Natural killer cell (primary cell): ENCODE measurements at regions not wholly inside any gene's neighbourhood (a gene's known extent, or its start where the extent isn't known, plus 50 kb on each side); places are given as distances from the start of the nearest gene placed in this dataset.

Experiments
- ATAC-seq, 3 donors: fragments of 150-1000 bp in 2 of 3; fragments of 200-7000 bp in 1 of 3; cut with Tn5 transposase; 1 replicate in 1 of 3; 2 replicates in 2 of 3; pipeline ENCODE4 v1.10.0; 2021; ENCODE audit warnings: mild to moderate bottlenecking in 2 of 3, moderate library complexity in 2 of 3
- DNase-seq, 2 donors: peaks; one replicate each; pipeline versions ENCODE4 v3.0.0 to v3.0.0-alpha.2; 2013 to 2021; ENCODE audit warnings: mixed read lengths in 1 of 2
- H3K27ac ChIP-seq: one replicate; pipeline ENCODE4 v1.5.1; 2013; ENCODE audit warnings: mild to moderate bottlenecking, low read length
- H3K27me3 ChIP-seq: one replicate; pipeline ENCODE4 v1.6.1; 2013; ENCODE audit warnings: low read length; ENCODE audit not compliant: control insufficient read depth, insufficient read depth
- H3K36me3 ChIP-seq: one replicate; pipeline ENCODE4 v1.6.1; 2013; ENCODE audit warnings: low read length; ENCODE audit not compliant: control insufficient read depth, insufficient read depth
- H3K4me1 ChIP-seq: one replicate; pipeline ENCODE4 v1.6.1; 2013; ENCODE audit warnings: low read length; ENCODE audit not compliant: control insufficient read depth, insufficient read depth
- H3K4me3 ChIP-seq: one replicate; pipeline ENCODE4 v1.5.1; 2013; ENCODE audit warnings: low read length
- H3K9me3 ChIP-seq: one replicate; pipeline ENCODE4 v1.6.1; 2013; ENCODE audit warnings: low read length; ENCODE audit not compliant: control insufficient read depth, insufficient read depth
- H3K27ac Mint-ChIP-seq, 2 donors: one replicate each; pipeline ENCODE4 v1.8.0; 2022; ENCODE audit warnings: mild to moderate bottlenecking in 2 of 2, mixed read lengths in 2 of 2, moderate library complexity in 1 of 2
- H3K27me3 Mint-ChIP-seq, 2 donors: one replicate each; pipeline ENCODE4 v1.8.0; 2022; ENCODE audit warnings: low read depth in 2 of 2, mixed read lengths in 2 of 2
- H3K36me3 Mint-ChIP-seq: one replicate; pipeline ENCODE4 v1.8.0; 2022; ENCODE audit warnings: mixed read lengths
- H3K4me1 Mint-ChIP-seq, 2 donors: one replicate each; pipeline ENCODE4 v1.8.0; 2022; ENCODE audit warnings: mixed read lengths in 2 of 2
- H3K4me3 Mint-ChIP-seq: one replicate; pipeline ENCODE4 v1.8.0; 2022; ENCODE audit warnings: mild to moderate bottlenecking, moderate library complexity, mixed read lengths
- H3K9me3 Mint-ChIP-seq, 2 donors: one replicate each; pipeline ENCODE4 v1.8.0; 2022; ENCODE audit warnings: mixed read lengths in 2 of 2
- WGBS: methylation state at CpG from one replicate; pipeline ENCODE4 v1.1.7; 2013; ENCODE audit warnings: missing lambda C conversion rate; ENCODE audit not compliant: insufficient coverage; 5-methylcytosine and 5-hydroxymethylcytosine counted together
- intact Hi-C: fragments of 100-400 bp; cut with micrococcal nuclease; formaldehyde crosslinking; loops from one replicate; pipeline ENCODE4 v1.14.2; 2022
- TF ChIP-seq, protein P1 (sequence below): fragments of 200-600 bp; IDR thresholded peaks from one replicate; pipeline ENCODE4 v1.8.0; 2022; ENCODE audit warnings: antibody characterized with exemption

DNA sequence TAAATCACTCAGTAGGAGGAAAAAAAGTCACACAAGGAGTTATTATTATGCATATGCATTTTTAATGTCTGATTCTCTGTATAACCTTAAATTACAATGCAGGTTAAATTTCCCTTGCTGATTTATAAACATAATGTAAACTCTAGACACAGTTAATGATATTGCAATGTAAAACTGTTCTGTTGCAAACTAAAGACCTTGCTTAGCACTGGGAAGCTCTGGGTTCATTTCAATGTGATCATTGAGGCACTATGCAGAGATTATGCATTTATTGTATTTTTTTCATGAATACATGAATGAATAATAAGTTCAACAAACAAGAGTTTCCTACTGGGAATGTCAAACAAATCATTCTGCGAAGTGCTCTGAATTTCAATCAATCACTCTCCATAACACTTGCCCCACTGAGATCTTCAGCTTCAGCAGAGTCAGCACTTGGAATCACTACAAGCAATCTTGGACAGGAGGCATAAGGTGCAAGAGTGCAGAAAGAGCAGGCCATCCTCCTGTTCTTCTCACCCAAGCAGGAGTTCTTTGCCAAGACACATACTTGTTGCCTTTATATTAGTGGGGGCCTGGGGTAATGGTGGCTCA, 232.1 kb downstream of the CSNK1G3 start:
- intact Hi-C loops = no loop called here
- Histone ChIP-seq H3K36me3 (no peaks in the 10 kb centered on the region), H3K9me3 (no peaks in the 10 kb centered on the region), H3K4me1 (no peaks in the 10 kb centered on the region), H3K27me3 (no peaks in the 10 kb centered on the region), H3K27ac (no peak overlapping the region), H3K4me3 (no peak overlapping the region)
- DNase-seq (no peak), ATAC-seq (no peak)
- Mint-ChIP-seq H3K27ac (no peak overlapping the region), H3K4me1 (no peaks in the 10 kb centered on the region), H3K9me3 (peaks cover 8 to 13% of the 10 kb centered on the region in 2 donors), H3K36me3 (no peaks in the 10 kb centered on the region), H3K27me3 (no peaks in the 10 kb centered on the region), H3K4me3 (no peak overlapping the region)
- TF ChIP-seq, protein P1, sequence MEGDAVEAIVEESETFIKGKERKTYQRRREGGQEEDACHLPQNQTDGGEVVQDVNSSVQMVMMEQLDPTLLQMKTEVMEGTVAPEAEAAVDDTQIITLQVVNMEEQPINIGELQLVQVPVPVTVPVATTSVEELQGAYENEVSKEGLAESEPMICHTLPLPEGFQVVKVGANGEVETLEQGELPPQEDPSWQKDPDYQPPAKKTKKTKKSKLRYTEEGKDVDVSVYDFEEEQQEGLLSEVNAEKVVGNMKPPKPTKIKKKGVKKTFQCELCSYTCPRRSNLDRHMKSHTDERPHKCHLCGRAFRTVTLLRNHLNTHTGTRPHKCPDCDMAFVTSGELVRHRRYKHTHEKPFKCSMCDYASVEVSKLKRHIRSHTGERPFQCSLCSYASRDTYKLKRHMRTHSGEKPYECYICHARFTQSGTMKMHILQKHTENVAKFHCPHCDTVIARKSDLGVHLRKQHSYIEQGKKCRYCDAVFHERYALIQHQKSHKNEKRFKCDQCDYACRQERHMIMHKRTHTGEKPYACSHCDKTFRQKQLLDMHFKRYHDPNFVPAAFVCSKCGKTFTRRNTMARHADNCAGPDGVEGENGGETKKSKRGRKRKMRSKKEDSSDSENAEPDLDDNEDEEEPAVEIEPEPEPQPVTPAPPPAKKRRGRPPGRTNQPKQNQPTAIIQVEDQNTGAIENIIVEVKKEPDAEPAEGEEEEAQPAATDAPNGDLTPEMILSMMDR = no peak
- 90% methylated on average over 1 of the region's 1 CpG for WGBS

DNA sequence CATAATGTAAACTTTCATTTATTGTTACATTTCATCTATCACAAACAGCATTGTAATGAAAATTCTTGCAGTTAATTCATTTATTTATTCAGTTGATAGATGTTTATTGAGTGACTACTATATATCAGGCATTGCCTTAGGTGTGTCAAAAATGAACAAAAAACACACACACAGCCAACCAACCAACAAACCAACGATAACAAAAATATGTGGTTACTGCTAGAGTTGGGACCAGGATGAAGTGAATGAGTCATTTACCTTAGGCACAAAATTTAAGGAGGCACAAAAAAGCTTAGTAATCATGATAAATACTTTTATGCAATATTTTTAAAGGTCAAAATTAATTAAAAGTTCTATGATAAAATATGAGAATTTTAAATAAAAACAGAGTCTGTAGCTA, 223.4 kb downstream of the CSNK1G3 start:
- TF ChIP-seq, protein P1 = no peak
- H3K9me3 Mint-ChIP-seq = peaks cover 9 to 11% of the 10 kb centered on the region in 2 donors
- Histone ChIP-seq H3K27ac (no peak overlapping the region), H3K36me3 (no peaks in the 10 kb centered on the region), H3K9me3 (no peaks in the 10 kb centered on the region), H3K4me3 (no peak overlapping the region), H3K27me3 (no peaks in the 10 kb centered on the region), H3K4me1 (no peaks in the 10 kb centered on the region)
- H3K36me3 Mint-ChIP-seq = no peaks in the 10 kb centered on the region
- H3K27ac Mint-ChIP-seq = no peak overlapping the region
- intact Hi-C loops = no loop called here
- H3K4me3 Mint-ChIP-seq = no peak overlapping the region
- no peaks in the 10 kb centered on the region for H3K27me3 Mint-ChIP-seq
- no CpG with 5 or more reads among the region's 1 CpG for WGBS
- H3K4me1 Mint-ChIP-seq = no peaks in the 10 kb centered on the region
- ATAC-seq (no peak), DNase-seq (no peak)

DNA sequence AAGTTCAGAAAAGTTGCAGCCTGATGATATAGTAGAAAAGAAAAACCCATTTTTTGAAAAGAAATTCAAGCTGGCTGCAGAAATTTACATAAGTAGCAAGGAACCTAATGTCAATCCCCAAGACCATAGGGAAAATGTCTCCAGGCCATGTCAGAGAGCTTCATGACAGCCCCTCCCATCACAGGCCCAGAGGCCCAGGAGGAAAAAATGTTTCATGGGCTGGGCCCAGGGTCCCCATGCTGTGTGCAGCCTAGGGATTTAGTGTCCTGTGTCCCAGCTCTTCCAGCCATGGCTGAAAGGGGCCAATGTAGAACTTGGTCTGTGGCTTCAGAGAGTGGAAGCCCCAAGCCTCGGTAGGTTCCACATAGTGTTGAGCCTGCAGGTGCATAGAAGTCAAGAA, 220.3 kb downstream of the CSNK1G3 start:
- Mint-ChIP-seq H3K27ac (no peak overlapping the region), H3K27me3 (no peaks in the 10 kb centered on the region), H3K4me1 (no peaks in the 10 kb centered on the region), H3K36me3 (no peaks in the 10 kb centered on the region), H3K9me3 (peaks cover 14 to 19% of the 10 kb centered on the region in 2 donors), H3K4me3 (no peak overlapping the region)
- Histone ChIP-seq H3K27me3 (no peaks in the 10 kb centered on the region), H3K9me3 (no peaks in the 10 kb centered on the region), H3K27ac (no peak overlapping the region), H3K4me1 (no peaks in the 10 kb centered on the region), H3K36me3 (no peaks in the 10 kb centered on the region), H3K4me3 (no peak overlapping the region)
- ATAC-seq (no peak), DNase-seq (no peak)
- intact Hi-C loops = no loop called here
- 90% methylated on average over 1 of the region's 1 CpG for WGBS
- TF ChIP-seq, protein P1 = no peak

DNA sequence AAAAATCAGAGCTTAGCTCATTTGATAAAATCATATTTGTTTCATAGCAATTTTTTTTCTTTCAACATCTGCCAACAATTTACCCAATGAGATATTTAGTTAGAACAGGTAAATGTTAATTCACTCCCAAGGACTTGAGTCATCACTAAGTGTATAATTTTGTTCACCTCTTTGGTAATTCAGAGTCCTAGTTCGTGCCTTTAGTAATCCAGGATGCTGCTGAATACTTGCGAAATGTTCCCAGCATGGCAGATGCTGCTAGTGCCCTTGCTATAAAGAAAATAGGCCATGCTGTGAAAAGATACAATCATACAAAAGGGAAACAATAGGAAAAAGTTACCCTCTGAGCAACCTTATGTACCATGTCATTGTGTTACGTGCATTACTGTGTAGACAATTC, 210.5 kb downstream of the CSNK1G3 start:
- no peak overlapping the region for H3K4me3 ChIP-seq
- no peak overlapping the region for H3K4me3 Mint-ChIP-seq

More for the DNA sequence above, 210.5 kb downstream of the CSNK1G3 start:
- intact Hi-C loops = no loop called here
- peaks cover 9% of the 10 kb centered on the region for H3K36me3 Mint-ChIP-seq
- no peaks in the 10 kb centered on the region for H3K27me3 Mint-ChIP-seq
- Histone ChIP-seq H3K36me3 (no peaks in the 10 kb centered on the region), H3K27me3 (no peaks in the 10 kb centered on the region), H3K4me1 (no peaks in the 10 kb centered on the region), H3K9me3 (no peaks in the 10 kb centered on the region), H3K27ac (no peak overlapping the region)
- no peaks in the 10 kb centered on the region for H3K4me1 Mint-ChIP-seq
- ATAC-seq = no peak
- no peak for DNase-seq
- no peak overlapping the region for H3K27ac Mint-ChIP-seq
- H3K9me3 Mint-ChIP-seq = peaks cover 9 to 13% of the 10 kb centered on the region in 2 donors
- WGBS = 96% methylated on average over 3 of the region's 3 CpGs
- TF ChIP-seq, protein P1 = no peak
